Stimulated activated naive CD8-positive, alpha-beta T cell treated with anti-CD3 and anti-CD28 coated beads, Interleukin-15, amount 100 ng/mL, for 72 hours (primary cell): ENCODE measurements at regions not wholly inside any gene's neighbourhood (a gene's known extent, or its start where the extent isn't known, plus 50 kb on each side); places are given as distances from the start of the nearest gene placed in this dataset.
A peak's percentile ranks its signal among the peaks of the same experiment; 100 is the strongest.
"Not testable (repeated sequence)": the region's sequence is repeated elsewhere in the genome, so short reads cannot be mapped to it uniquely, and the experiment has no call there.

Experiments
- ATAC-seq: fragments of 150-1000 bp; cut with Tn5 transposase; 2 replicates; pipeline ENCODE4 v1.10.0; 2021; ENCODE audit warnings: mild to moderate bottlenecking, moderate library complexity
- DNase-seq, 2 donors: peaks; one replicate each; pipeline ENCODE4 v3.0.0; 2021 to 2022
- H3K27ac Mint-ChIP-seq, 2 donors: one replicate each; pipeline ENCODE4 v1.8.0; 2022; ENCODE audit warnings: mild to moderate bottlenecking in 2 of 2, mixed read lengths in 2 of 2, moderate library complexity in 2 of 2
- H3K27me3 Mint-ChIP-seq: one replicate; pipeline ENCODE4 v1.8.0; 2022; ENCODE audit warnings: mixed read lengths
- H3K4me1 Mint-ChIP-seq: one replicate; pipeline ENCODE4 v1.8.0; 2022; ENCODE audit warnings: mild to moderate bottlenecking, mixed read lengths
- H3K4me3 Mint-ChIP-seq, 2 donors: one replicate each; pipeline ENCODE4 v1.8.0; 2022; ENCODE audit warnings: mild to moderate bottlenecking in 2 of 2, mixed read lengths in 2 of 2, moderate library complexity in 1 of 2
- H3K9me3 Mint-ChIP-seq, 2 donors: one replicate each; pipeline ENCODE4 v1.8.0; 2022; ENCODE audit warnings: mixed read lengths in 2 of 2

DNA sequence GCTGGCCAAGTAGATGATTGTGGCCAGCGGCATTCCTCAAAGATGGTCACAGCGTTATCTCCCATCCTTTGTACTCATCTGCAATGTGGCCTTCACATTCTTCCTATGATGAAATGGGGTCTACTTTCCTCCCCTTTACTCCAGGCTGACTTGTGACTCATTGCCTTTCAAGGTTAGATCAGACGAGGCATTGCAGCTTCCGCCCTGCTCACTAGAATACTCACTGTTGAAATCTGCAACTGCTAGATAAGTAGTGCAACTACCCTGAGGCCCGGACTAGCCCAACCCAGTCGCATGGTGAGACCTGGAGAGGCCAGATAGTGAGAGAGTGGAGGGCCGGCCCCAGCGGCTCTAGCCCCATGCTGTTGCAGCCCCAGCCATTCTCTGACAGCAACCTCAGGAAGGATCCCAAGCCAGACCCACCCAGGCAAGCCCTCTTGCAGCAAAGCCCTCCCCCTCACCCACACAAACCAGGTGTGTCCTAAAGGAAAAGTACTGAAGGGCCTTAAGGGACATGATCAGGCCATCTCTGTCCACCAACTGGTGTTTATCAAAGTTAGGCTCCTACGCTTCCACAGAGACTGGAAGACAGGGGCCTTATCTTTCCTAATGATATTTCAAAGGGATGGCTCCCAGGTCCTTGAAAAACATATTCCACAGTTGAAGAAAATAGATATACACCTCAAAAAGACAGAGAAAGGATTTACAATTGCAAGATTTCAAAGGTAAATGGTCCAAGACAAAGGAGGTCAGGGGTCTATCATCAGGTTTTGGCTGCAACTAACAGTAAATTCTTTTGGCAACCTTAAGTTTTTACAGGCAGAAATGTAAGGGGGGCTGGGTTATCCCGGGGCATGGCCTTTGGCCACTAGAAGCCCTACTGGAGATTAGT, 107.2 kb upstream of the TRIM24 start:
- DNase-seq (no peak), ATAC-seq (no peak)
- Mint-ChIP-seq H3K27ac (no peak overlapping the region), H3K9me3 (peaks cover 5 to 13% of the 10 kb centered on the region in 2 donors), H3K4me1 (no peaks in the 10 kb centered on the region), H3K4me3 (no peak overlapping the region), H3K27me3 (no peaks in the 10 kb centered on the region)

DNA sequence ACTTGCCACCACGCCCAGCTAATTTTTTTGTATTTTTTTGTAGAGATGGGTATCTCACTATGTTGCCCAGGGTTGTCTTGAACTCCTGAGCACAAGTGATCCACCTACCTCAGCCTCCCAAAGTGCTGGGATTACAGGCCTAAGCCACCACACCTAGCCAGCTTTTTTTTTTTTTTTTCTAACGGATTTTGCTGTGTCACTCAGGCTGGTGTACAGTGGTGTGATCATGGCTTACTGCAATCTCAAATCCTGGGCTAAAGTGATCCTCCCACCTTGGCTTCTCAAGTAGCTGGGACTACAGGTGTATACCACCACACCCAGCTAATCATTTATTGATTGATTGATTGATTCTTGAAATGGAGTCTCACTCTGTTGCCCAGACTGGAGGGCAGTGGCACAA, 106.0 kb upstream of the TRIM24 start:
- Mint-ChIP-seq H3K9me3 (peaks cover 5 to 13% of the 10 kb centered on the region in 2 donors), H3K27me3 (no peaks in the 10 kb centered on the region), H3K4me3 (no peak overlapping the region), H3K27ac (peak overlapping the region in 1 of 2 donors; percentile 19), H3K4me1 (no peaks in the 10 kb centered on the region)
- DNase-seq (no peak), ATAC-seq (no peak)

DNA sequence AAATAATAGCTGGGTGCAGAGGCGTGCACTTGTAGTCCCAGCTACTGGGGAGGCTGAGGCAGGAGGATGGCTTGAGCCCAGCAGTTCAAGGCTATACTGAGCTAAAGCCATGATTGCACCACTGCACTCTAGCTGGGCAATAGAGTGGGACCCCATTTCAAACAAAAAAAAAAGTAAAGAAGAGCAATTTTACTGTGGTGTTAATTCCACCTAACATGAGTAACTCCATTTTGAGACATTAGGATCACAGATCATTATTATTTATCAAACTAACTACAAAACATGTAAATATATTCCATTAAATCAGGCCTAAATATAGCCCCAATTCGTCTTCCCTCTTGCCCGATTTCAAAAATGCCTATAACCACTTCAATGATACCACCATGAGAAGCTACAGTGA, 104.8 kb upstream of the TRIM24 start:
- peaks cover 5 to 10% of the 10 kb centered on the region in 2 donors for H3K9me3 Mint-ChIP-seq
- H3K27me3 Mint-ChIP-seq, result no peaks in the 10 kb centered on the region
- no peak overlapping the region for H3K27ac Mint-ChIP-seq

DNA sequence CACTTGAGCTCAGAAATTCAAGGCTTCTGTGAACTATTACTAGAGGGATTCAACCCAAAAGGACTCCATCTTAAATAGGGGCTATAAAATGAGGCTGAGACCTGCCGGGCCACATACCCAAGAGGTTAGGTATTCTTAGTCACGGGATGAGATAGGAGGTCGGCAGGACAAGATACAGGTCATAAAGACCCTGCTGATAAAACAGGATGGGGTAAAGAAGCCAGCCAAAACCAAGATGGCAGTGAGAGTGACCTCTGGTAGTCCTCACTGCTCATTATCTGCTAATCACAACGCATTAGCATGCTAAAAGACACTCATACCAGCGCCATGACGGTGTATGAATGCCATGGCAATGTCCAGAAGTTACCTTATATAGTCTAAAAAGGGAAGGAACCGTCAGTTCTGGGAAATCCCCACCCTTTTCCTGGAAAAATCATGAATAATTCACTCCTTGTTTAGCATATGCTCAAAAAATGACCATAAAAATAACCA, 101.2 kb upstream of the TRIM24 start:
- Mint-ChIP-seq H3K4me3 (no peak overlapping the region), H3K4me1 (no peaks in the 10 kb centered on the region), H3K9me3 (no peaks in the 10 kb centered on the region), H3K27me3 (no peaks in the 10 kb centered on the region), H3K27ac (no peak overlapping the region)
- ATAC-seq (no peak), DNase-seq (no peak)

More for the DNA sequence above, 104.8 kb upstream of the TRIM24 start:
- Mint-ChIP-seq H3K4me3 (no peak overlapping the region), H3K4me1 (no peaks in the 10 kb centered on the region)
- DNase-seq (no peak), ATAC-seq (no peak)

- H3K27ac Mint-ChIP-seq, result no peak overlapping the region
- no peaks in the 10 kb centered on the region for H3K27me3 Mint-ChIP-seq
- no peak overlapping the region for H3K4me3 Mint-ChIP-seq
- no peaks in the 10 kb centered on the region for H3K9me3 Mint-ChIP-seq
- no peaks in the 10 kb centered on the region for H3K4me1 Mint-ChIP-seq
- ATAC-seq (no peak), DNase-seq (no peak)
These were observed 100.0 kb upstream of the TRIM24 start for GRCh38 chr7:138359870-138360559.

- ATAC-seq (no peak), DNase-seq (no peak)
- Mint-ChIP-seq H3K27ac (no peak overlapping the region), H3K27me3 (no peaks in the 10 kb centered on the region), H3K4me3 (no peak overlapping the region), H3K9me3 (no peaks in the 10 kb centered on the region), H3K4me1 (no peaks in the 10 kb centered on the region)
These were observed 96.3 kb upstream of the TRIM24 start for GRCh38 chr7:138363721-138364120.

GRCh38 chr7:138366137-138366536, 93.9 kb upstream of the TRIM24 start:
- not testable (repeated sequence) for H3K4me3 Mint-ChIP-seq, ATAC-seq, DNase-seq, H3K27ac Mint-ChIP-seq, H3K27me3 Mint-ChIP-seq, H3K4me1 Mint-ChIP-seq
- H3K9me3 Mint-ChIP-seq, result peaks cover 10 to 12% of the 10 kb centered on the region in 2 donors

DNA sequence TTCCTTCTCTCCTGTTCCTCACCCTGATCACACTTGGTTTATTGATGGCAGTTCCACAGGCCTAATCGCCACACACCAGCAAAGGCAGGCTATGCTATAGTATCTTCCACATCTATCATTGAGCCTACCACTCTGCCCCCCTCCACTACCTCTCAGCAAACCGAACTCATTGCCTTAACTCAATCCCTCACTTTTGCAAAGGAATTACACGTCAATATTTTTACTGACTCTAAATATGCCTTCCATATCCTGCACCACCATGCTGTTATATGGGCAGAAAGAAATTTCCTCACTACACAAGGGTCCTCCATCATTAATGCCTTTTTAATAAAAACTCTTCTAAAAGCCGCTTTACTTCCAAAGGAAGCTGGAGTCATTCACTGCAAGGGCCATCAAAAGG, 93.4 kb upstream of the TRIM24 start:
- H3K9me3 Mint-ChIP-seq, result peaks cover 12 to 16% of the 10 kb centered on the region in 2 donors
- not testable (repeated sequence) for DNase-seq, ATAC-seq, H3K4me3 Mint-ChIP-seq, H3K27me3 Mint-ChIP-seq, H3K4me1 Mint-ChIP-seq, H3K27ac Mint-ChIP-seq

GRCh38 chr7:138369797-138370196, 90.3 kb upstream of the TRIM24 start:
- H3K4me3 Mint-ChIP-seq, result no peak overlapping the region
- H3K27me3 Mint-ChIP-seq, result no peaks in the 10 kb centered on the region
- DNase-seq (no peak), ATAC-seq (no peak)
- peaks cover 12 to 17% of the 10 kb centered on the region in 2 donors for H3K9me3 Mint-ChIP-seq
- H3K27ac Mint-ChIP-seq, result no peak overlapping the region
- no peaks in the 10 kb centered on the region for H3K4me1 Mint-ChIP-seq

- Mint-ChIP-seq H3K4me3 (no peak overlapping the region), H3K27me3 (no peaks in the 10 kb centered on the region), H3K9me3 (peaks cover 12 to 17% of the 10 kb centered on the region in 2 donors), H3K4me1 (no peaks in the 10 kb centered on the region), H3K27ac (no peak overlapping the region)
- no peak for ATAC-seq
- DNase-seq, result no peak
These were observed 89.1 kb upstream of the TRIM24 start for GRCh38 chr7:138370956-138371355.

GRCh38 chr7:138374119-138374693, 85.9 kb upstream of the TRIM24 start:
- ATAC-seq, result no peak
- Mint-ChIP-seq H3K27me3 (no peaks in the 10 kb centered on the region), H3K4me3 (no peak overlapping the region), H3K9me3 (peaks cover 8 to 17% of the 10 kb centered on the region in 2 donors), H3K4me1 (no peaks in the 10 kb centered on the region), H3K27ac (no peak overlapping the region)
- no peak for DNase-seq

DNA sequence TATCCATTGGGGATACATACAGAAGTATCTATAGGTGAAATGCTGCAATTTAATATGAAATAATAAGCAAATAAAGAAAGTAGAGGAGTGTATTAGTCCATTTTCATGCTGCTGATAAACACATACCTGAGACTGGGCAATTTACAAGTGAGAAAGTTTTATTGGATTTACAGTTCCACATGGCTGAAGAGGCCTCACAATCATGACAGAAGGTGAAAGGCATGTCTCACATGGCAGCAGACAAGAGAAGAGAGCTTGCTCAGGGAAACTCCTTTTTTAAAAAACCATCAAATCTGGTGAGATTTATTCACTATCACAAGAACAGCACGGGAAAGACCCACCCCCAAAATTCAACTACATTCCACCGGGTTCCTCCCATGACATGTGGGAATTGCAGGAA, 82.8 kb upstream of the TRIM24 start:
- H3K9me3 Mint-ChIP-seq, result no peaks in the 10 kb centered on the region
- DNase-seq, result no peak

DNA sequence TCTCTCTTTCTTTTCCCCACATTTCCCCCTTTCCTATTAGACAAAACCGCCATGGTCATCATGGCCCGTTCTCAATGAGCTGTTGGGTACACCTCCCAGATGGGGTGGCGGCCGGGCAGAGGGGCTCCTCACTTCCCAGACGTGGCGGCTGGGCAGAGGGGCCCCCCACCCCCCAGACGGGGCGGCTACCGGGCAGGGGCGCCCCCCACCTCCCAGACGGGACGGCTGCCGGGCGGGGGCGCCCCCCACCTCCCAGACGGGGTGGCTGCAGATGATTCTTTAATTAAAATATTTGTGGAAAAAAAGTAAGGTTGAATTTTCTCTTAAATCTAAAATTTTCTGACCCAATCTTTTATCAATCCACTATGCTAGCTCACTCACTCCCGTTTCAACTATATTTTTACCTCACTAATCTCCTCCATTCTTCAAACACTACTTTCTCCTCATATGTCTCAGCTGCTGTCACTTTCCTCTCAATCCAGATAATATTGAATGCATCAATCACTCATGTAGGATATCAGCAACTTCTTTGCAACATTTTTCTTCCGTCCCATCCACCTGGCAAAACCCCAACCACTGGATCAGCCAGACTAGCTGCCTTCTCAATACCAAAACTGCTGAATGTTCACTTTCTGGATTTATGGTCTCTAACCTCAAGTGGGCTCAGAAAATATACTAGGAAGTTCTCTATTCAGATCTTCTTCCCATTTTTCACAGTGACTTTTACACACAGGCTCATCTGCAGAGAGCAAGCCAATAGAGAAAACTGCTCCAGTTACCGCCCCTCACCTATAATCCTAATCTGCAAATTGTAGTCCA, 81.1 kb upstream of the TRIM24 start:
- Mint-ChIP-seq H3K27ac (no peak overlapping the region), H3K4me1 (no peaks in the 10 kb centered on the region), H3K9me3 (no peaks in the 10 kb centered on the region), H3K4me3 (no peak overlapping the region), H3K27me3 (no peaks in the 10 kb centered on the region)
- ATAC-seq, result no peak
- no peak for DNase-seq

More for the DNA sequence above, 82.8 kb upstream of the TRIM24 start:
- Mint-ChIP-seq H3K27me3 (no peaks in the 10 kb centered on the region), H3K4me1 (no peaks in the 10 kb centered on the region), H3K4me3 (no peak overlapping the region), H3K27ac (no peak overlapping the region)
- ATAC-seq, result no peak

GRCh38 chr7:138382862-138383565, 77.0 kb upstream of the TRIM24 start:
- no peaks in the 10 kb centered on the region for H3K9me3 Mint-ChIP-seq
- H3K4me3 Mint-ChIP-seq, result no peak overlapping the region
- no peaks in the 10 kb centered on the region for H3K27me3 Mint-ChIP-seq
- H3K27ac Mint-ChIP-seq, result peak overlapping the region in 1 of 2 donors; percentile 50
- DNase-seq, result no peak
- no peak for ATAC-seq
- H3K4me1 Mint-ChIP-seq, result no peaks in the 10 kb centered on the region

- Mint-ChIP-seq H3K9me3 (no peaks in the 10 kb centered on the region), H3K27ac (no peak overlapping the region), H3K4me1 (no peaks in the 10 kb centered on the region), H3K27me3 (no peaks in the 10 kb centered on the region), H3K4me3 (no peak overlapping the region)
- DNase-seq, result no peak
- ATAC-seq, result no peak
These were observed 73.2 kb upstream of the TRIM24 start for GRCh38 chr7:138386821-138387220.
